ENCODE measurements at regions not wholly inside any gene's neighbourhood (a gene's known extent, or its start where the extent isn't known, plus 50 kb on each side); places are given as distances from the start of the nearest gene placed in this dataset.

- no peaks in the 10 kb centered on the region for H3K27me3 ChIP-seq
- H3K79me2 ChIP-seq: no peaks in the 10 kb centered on the region
- H3K36me3 ChIP-seq (replicated peaks; ENCODE audit: insufficient read depth, low read depth): no peaks in the 10 kb centered on the region
- H3K9me3 ChIP-seq (ENCODE audit: low read depth): no peaks in the 10 kb centered on the region
- DNase-seq (ENCODE audit: low spot score): no peak
- peaks cover 7% of the 10 kb centered on the region for H3K4me1 ChIP-seq (ENCODE audit: insufficient read depth)
- no peaks in the 10 kb centered on the region for H3K9me2 ChIP-seq (replicated peaks; ENCODE audit: insufficient read depth)
- H2AFZ ChIP-seq: no peak overlapping the region
- H3K4me3 ChIP-seq: no peak overlapping the region
- no peak for TF ChIP-seq EZH2 (IDR thresholded peaks at IDR 0.05; ENCODE audit: borderline replicate concordance)
- H4K20me1 ChIP-seq (ENCODE audit: insufficient read depth, poor library complexity, severe bottlenecking): no peaks in the 10 kb centered on the region
- WGBS (ENCODE audit: low lambda C conversion rate, missing lambda C conversion rate): 83% methylated on average over 9 of the region's 13 CpGs
- H3K27ac ChIP-seq: no peak overlapping the region
- H3K4me2 ChIP-seq: no peak overlapping the region
Measured at GRCh38 chr14:104394409-104394851, 185.1 kb upstream of the C14orf180 start.

GRCh38 chr14:104395276-104395675, 184.3 kb upstream of the C14orf180 start:
- no peaks in the 10 kb centered on the region for H3K79me2 ChIP-seq
- no peaks in the 10 kb centered on the region for H3K9me3 ChIP-seq (ENCODE audit: low read depth)
- peaks cover 7% of the 10 kb centered on the region for H3K4me1 ChIP-seq (ENCODE audit: insufficient read depth)
- no peak for TF ChIP-seq EZH2phosphoT487 (IDR thresholded peaks at IDR 0.05; ENCODE audit: low read depth, severe bottlenecking, unreplicated experiment)
- no peak for TF ChIP-seq CTCF (IDR thresholded peaks at IDR 0.05; ENCODE audit: poor library complexity)
- TF ChIP-seq EZH2 (IDR thresholded peaks at IDR 0.05; ENCODE audit: borderline replicate concordance): no peak
- no peak overlapping the region for H3K4me3 ChIP-seq
- H3K27ac ChIP-seq: no peak overlapping the region
- H3K4me2 ChIP-seq: no peak overlapping the region
- H3K27me3 ChIP-seq: no peaks in the 10 kb centered on the region
- H4K20me1 ChIP-seq (ENCODE audit: insufficient read depth, poor library complexity, severe bottlenecking): no peaks in the 10 kb centered on the region
- no peaks in the 10 kb centered on the region for H3K9me2 ChIP-seq (replicated peaks; ENCODE audit: insufficient read depth)
- no peak overlapping the region for H2AFZ ChIP-seq
- no peaks in the 10 kb centered on the region for H3K36me3 ChIP-seq (replicated peaks; ENCODE audit: insufficient read depth, low read depth)
- 73% methylated on average over 6 of the region's 6 CpGs for WGBS (ENCODE audit: low lambda C conversion rate, missing lambda C conversion rate)
- no peak for DNase-seq (ENCODE audit: low spot score)

GRCh38 chr14:104395941-104396681, 183.5 kb upstream of the C14orf180 start:
- TF ChIP-seq EZH2 (IDR thresholded peaks at IDR 0.05; ENCODE audit: borderline replicate concordance) (no peak), EZH2phosphoT487 (IDR thresholded peaks at IDR 0.05; ENCODE audit: low read depth, severe bottlenecking, unreplicated experiment) (no peak), CTCF (IDR thresholded peaks at IDR 0.05; ENCODE audit: poor library complexity) (no peak)
- Histone ChIP-seq H2AFZ (no peak overlapping the region), H3K27me3 (no peaks in the 10 kb centered on the region), H3K36me3 (replicated peaks; ENCODE audit: insufficient read depth, low read depth) (no peaks in the 10 kb centered on the region), H3K79me2 (no peaks in the 10 kb centered on the region), H3K4me1 (ENCODE audit: insufficient read depth) (peaks cover 7% of the 10 kb centered on the region), H4K20me1 (ENCODE audit: insufficient read depth, poor library complexity, severe bottlenecking) (no peaks in the 10 kb centered on the region), H3K9me2 (replicated peaks; ENCODE audit: insufficient read depth) (no peaks in the 10 kb centered on the region), H3K4me2 (no peak overlapping the region), H3K27ac (no peak overlapping the region), H3K9me3 (ENCODE audit: low read depth) (no peaks in the 10 kb centered on the region), H3K4me3 (no peak overlapping the region)
- DNase-seq (ENCODE audit: low spot score): no peak
- 90% methylated on average over 30 of the region's 30 CpGs for WGBS (ENCODE audit: low lambda C conversion rate, missing lambda C conversion rate)

GRCh38 chr14:104396682-104397470, 182.7 kb upstream of the C14orf180 start:
- no peak overlapping the region for H3K27ac ChIP-seq
- TF ChIP-seq EZH2phosphoT487 (IDR thresholded peaks at IDR 0.05; ENCODE audit: low read depth, severe bottlenecking, unreplicated experiment) (no peak), CTCF (IDR thresholded peaks at IDR 0.05; ENCODE audit: poor library complexity) (no peak), EZH2 (IDR thresholded peaks at IDR 0.05; ENCODE audit: borderline replicate concordance) (no peak)
- 93% methylated on average over 17 of the region's 17 CpGs for WGBS (ENCODE audit: low lambda C conversion rate, missing lambda C conversion rate)
- no peaks in the 10 kb centered on the region for H3K27me3 ChIP-seq
- peaks cover 7% of the 10 kb centered on the region for H3K4me1 ChIP-seq (ENCODE audit: insufficient read depth)
- no peak overlapping the region for H3K4me2 ChIP-seq
- no peak overlapping the region for H2AFZ ChIP-seq
- H3K9me3 ChIP-seq (ENCODE audit: low read depth): no peaks in the 10 kb centered on the region
- H3K9me2 ChIP-seq (replicated peaks; ENCODE audit: insufficient read depth): no peaks in the 10 kb centered on the region
- no peaks in the 10 kb centered on the region for H3K79me2 ChIP-seq
- H3K36me3 ChIP-seq (replicated peaks; ENCODE audit: insufficient read depth, low read depth): no peaks in the 10 kb centered on the region
- H4K20me1 ChIP-seq (ENCODE audit: insufficient read depth, poor library complexity, severe bottlenecking): no peaks in the 10 kb centered on the region
- no peak for DNase-seq (ENCODE audit: low spot score)
- no peak overlapping the region for H3K4me3 ChIP-seq
